HFF-Myc (cell line): ENCODE measurements at regions not wholly inside any gene's neighbourhood (a gene's known extent, or its start where the extent isn't known, plus 50 kb on each side); places are given as distances from the start of the nearest gene placed in this dataset.

Experiments used
- DNase-seq: peaks from one replicate; pipeline ENCODE4 v3.0.0-alpha.2; 2011; ENCODE audit warnings: low read depth; ENCODE audit errors: extremely low read depth
- H3K4me3 ChIP-seq: replicated peaks from 2 replicates; pipeline ENCODE4 v1.5.1; 2011; ENCODE audit warnings: low read depth, mild to moderate bottlenecking, control low read depth, low read length
- CTCF ChIP-seq: IDR thresholded peaks from 2 replicates; pipeline ENCODE4 v1.5.1; 2012; ENCODE audit warnings: mild to moderate bottlenecking, low read depth, low read length, control low read depth; ENCODE audit errors: missing control alignments

- DNase-seq, result no peak
- H3K4me3 ChIP-seq, result no peak overlapping the region
- no peak for TF ChIP-seq CTCF
Measured at GRCh38 chr11:33536178-33536577, 164.4 kb downstream of the C11orf91 start.

- no peak for DNase-seq
- no peak for TF ChIP-seq CTCF
- H3K4me3 ChIP-seq, result no peak overlapping the region
Measured at GRCh38 chr11:33534575-33534974, 166.1 kb downstream of the C11orf91 start.

- TF ChIP-seq CTCF, result no peak
- no peak overlapping the region for H3K4me3 ChIP-seq
- DNase-seq, result no peak
Measured at GRCh38 chr11:33533386-33534052, 167.1 kb downstream of the C11orf91 start.

GRCh38 chr11:33532720-33533385, 167.8 kb downstream of the C11orf91 start:
- H3K4me3 ChIP-seq, result no peak overlapping the region
- no peak for TF ChIP-seq CTCF
- DNase-seq, result no peak

- no peak for TF ChIP-seq CTCF
- no peak overlapping the region for H3K4me3 ChIP-seq
- DNase-seq, result no peak
Measured at GRCh38 chr11:33532257-33532656, 168.4 kb downstream of the C11orf91 start.

GRCh38 chr11:33531743-33532181, 168.9 kb downstream of the C11orf91 start:
- no peak overlapping the region for H3K4me3 ChIP-seq
- no peak for DNase-seq
- no peak for TF ChIP-seq CTCF

GRCh38 chr11:33530815-33531214, 169.8 kb downstream of the C11orf91 start:
- no peak overlapping the region for H3K4me3 ChIP-seq
- peak; percentile 52 for DNase-seq

More at GRCh38 chr11:33530815-33531214, 169.8 kb downstream of the C11orf91 start:
- no peak for TF ChIP-seq CTCF
